HG03442 (cell line): ENCODE measurements at regions not wholly inside any gene's neighbourhood (a gene's known extent, or its start where the extent isn't known, plus 50 kb on each side); places are given as distances from the start of the nearest gene placed in this dataset.

Experiments used
- ATAC-seq: cut with Tn5 transposase; IDR thresholded peaks from one replicate; pipeline ENCODE4 v1.9.1; 2021; ENCODE audit warnings: mild to moderate bottlenecking, moderate library complexity; ENCODE audit not compliant: unreplicated experiment

GRCh38 chr10:128861018-128861901, 605.8 kb upstream of the MGMT start:
- ATAC-seq: no peak

GRCh38 chr10:128863411-128863810, 603.6 kb upstream of the MGMT start:
- ATAC-seq: no peak

DNA sequence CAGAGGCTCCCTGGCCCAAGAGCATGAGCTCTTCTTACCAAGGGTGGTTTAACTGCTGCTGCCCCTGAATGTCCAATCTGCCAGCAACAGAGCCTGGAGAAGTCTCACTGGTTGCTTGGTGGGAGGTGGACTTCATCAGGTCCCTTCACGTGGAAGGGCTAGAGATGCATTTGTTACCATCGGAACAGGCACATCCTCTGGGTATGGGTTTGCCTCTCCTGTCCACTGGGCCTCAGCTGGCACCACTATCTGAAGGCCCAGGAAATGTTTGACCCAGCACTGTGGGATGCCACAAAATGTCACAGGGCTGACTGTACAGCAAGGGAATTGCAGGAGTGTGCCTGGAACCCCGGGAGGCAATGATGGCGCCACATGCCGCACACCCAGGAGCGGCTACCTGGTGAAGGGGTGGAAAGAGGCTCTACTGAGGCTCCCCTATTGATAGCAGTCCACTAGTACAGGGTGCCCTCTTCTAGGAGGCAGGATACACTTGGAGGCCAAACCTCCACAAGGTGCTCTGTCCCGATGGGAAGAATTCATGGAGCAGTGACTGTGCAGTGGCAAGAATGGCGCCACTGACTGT, 603.1 kb upstream of the MGMT start:
- no peak for ATAC-seq

GRCh38 chr10:128864554-128865295, 602.3 kb upstream of the MGMT start:
- ATAC-seq: no peak

- ATAC-seq: no peak
These were observed 601.4 kb upstream of the MGMT start for GRCh38 chr10:128865436-128866195.

GRCh38 chr10:128866551-128866950, 600.5 kb upstream of the MGMT start:
- no peak for ATAC-seq

GRCh38 chr10:128867210-128867609, 599.8 kb upstream of the MGMT start:
- ATAC-seq: no peak

DNA sequence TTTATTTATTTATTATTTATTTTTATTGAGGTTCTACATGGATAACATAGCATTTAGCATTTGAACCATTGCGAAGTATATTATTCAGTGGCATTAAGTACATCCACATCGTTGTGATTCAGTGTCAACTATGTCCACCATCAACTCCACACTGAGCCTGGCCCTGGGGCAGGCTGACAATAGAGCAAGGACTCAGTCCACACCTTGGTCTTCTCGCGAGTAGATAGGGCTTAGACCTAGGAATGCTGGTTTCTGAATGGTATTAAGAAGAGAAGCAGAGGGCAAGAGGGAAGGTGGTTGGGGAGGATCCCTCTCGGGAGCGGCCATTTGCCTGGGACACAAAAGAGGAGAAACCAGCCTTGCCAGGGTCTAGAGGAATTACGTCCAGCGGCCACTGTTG, 599.2 kb upstream of the MGMT start:
- ATAC-seq: no peak

DNA sequence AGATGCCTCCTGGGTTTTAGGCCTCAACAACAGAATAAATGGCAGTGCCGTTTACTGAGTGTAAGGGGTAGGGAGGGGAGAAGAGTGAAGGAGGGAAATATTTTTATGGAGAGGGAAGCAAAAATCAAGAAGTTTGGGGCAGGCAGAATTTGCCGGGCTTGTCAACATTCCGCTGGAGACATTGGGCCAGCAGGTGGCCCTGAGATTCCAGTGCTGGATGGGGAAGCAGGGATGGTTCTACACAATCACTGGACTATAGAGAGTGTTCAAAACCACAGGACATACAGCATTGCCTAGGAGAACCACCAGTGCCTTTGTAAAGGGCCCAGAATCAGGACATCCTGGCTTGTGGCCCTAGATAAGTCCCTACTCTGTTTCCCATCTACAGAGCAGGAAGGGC, 598.6 kb upstream of the MGMT start:
- no peak for ATAC-seq

- ATAC-seq: no peak
These were observed 597.8 kb upstream of the MGMT start for GRCh38 chr10:128869101-128869749.

- no peak for ATAC-seq
These were observed 596.0 kb upstream of the MGMT start for GRCh38 chr10:128870830-128871597.

- ATAC-seq: no peak
These were observed 595.3 kb upstream of the MGMT start for GRCh38 chr10:128871671-128872231.

DNA sequence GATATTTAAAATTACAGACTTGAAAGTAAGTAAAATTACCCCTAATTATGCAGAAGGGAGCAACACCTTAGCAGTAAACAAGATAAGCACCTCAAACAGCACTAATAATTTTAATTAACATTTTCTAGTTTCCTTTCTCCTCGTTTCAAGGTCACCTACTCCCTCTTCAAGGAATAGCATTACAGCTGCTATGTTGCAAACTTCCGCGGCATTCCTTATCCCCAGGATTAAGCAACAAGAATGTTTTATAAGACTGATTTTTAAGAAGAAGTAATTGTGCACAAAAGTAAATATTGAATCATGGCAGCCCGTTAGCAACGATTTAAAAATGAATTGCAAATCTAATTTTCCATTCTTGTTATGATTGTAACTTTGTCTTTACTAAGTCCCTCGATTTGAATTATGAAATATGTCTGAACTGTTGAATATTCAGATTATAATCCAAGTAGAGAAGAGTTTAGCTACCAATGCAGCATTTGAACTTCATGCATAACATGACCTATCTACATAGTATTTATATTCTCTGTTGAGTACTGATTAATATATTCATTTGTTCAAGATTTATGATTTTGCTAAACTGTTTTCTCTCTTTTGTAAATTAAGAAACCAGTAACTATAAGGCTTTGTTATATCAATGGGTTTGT, 593.5 kb upstream of the MGMT start:
- no peak for ATAC-seq

DNA sequence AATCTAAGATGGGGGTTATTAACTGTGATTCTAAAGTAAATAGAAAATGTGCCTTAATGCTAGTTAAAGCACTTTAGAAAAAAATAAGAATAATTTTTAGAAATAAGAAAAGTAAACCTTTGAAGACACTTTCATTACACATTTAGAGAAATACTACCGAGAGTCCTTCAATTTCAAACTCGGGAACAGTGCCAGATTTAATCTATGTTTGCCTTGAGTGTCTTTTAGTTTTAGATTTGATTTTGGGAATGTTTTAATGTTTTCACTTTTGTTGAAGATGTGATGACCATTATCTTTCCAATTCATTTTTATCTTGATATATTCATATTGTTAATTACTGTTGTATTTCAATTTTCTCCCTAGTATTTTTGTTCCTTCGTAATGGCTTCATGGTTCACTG, 592.7 kb upstream of the MGMT start:
- no peak for ATAC-seq

DNA sequence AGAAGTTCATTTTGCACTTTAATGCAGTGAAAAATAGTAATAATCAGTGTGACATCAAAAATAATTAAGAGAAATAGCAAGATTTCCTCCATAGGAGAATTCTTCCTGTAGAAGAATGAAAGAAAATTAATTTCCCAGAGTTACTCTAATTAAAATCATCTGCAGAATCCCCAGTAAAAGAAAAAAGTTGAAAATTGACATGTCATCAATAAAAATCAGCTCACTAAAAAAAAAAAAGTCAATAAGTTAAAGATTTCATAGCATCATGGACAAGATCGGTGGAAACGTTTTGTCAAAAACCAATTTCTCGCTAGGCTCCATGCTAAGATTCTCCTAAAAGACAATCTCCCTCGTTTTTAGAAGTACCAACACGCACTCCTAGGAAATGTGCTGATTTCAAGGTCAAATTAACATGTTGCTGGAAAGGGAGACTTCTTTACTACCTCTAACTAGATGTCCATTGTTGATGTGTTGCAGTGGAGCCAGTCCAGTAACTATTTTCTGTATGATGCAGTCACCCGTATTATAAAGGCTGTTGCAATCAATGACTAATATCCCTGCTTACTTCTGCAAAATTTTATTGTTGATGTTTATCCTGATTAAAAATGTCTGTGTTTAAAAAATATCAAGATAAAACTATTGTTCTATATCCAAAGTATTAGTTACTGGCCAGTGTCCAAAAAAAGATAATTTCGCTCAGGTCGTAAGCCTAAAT, 591.9 kb upstream of the MGMT start:
- no peak for ATAC-seq

GRCh38 chr10:128875956-128876736, 590.9 kb upstream of the MGMT start:
- ATAC-seq: no peak

- ATAC-seq: no peak
These were observed 589.9 kb upstream of the MGMT start for GRCh38 chr10:128877141-128877540.

- ATAC-seq: no peak
These were observed 589.1 kb upstream of the MGMT start for GRCh38 chr10:128877936-128878335.
